Suppressor macrophage treated with lipopolysaccharide for 4 hours (primary cell): ENCODE measurements at regions not wholly inside any gene's neighbourhood (a gene's known extent, or its start where the extent isn't known, plus 50 kb on each side); places are given as distances from the start of the nearest gene placed in this dataset.

Experiments
- DNase-seq: peaks from one replicate; pipeline ENCODE4 v3.0.0-alpha.2; 2020

- no peak for DNase-seq
These were observed 368.9 kb downstream of the CDH9 start for GRCh38 chr5:26669523-26669922.

GRCh38 chr5:26669031-26669430 is 369.4 kb downstream of the CDH9 start:
- no peak for DNase-seq

- no peak for DNase-seq
These were observed 372.0 kb downstream of the CDH9 start for GRCh38 chr5:26666371-26666770.

GRCh38 chr5:26663500-26663899 is 374.9 kb downstream of the CDH9 start:
- DNase-seq, result no peak

GRCh38 chr5:26662806-26663360 is 375.5 kb downstream of the CDH9 start:
- no peak for DNase-seq

GRCh38 chr5:26660116-26660515 is 378.3 kb downstream of the CDH9 start:
- no peak for DNase-seq

- no peak for DNase-seq
These were observed 389.4 kb downstream of the CDH9 start for GRCh38 chr5:26649000-26649399.

- DNase-seq, result no peak
These were observed 390.6 kb downstream of the CDH9 start for GRCh38 chr5:26647781-26648180.

GRCh38 chr5:26645659-26646058 is 392.7 kb downstream of the CDH9 start:
- no peak for DNase-seq

GRCh38 chr5:26641492-26641891 is 396.9 kb downstream of the CDH9 start:
- DNase-seq, result no peak

- DNase-seq, result no peak
These were observed 413.3 kb downstream of the CDH9 start for GRCh38 chr5:26625099-26625498.

- DNase-seq, result no peak
These were observed 415.4 kb downstream of the CDH9 start for GRCh38 chr5:26622947-26623346.

GRCh38 chr5:26610577-26610976 is 427.8 kb downstream of the CDH9 start:
- no peak for DNase-seq

- DNase-seq, result no peak
These were observed 436.8 kb downstream of the CDH9 start for GRCh38 chr5:26601563-26601962.

GRCh38 chr5:26582350-26583045 is 455.9 kb downstream of the CDH9 start:
- no peak for DNase-seq

- DNase-seq, result no peak
These were observed 458.7 kb downstream of the CDH9 start for GRCh38 chr5:26579712-26580111.

GRCh38 chr5:26578002-26578401 is 460.4 kb downstream of the CDH9 start:
- no peak for DNase-seq

GRCh38 chr5:26572480-26572879 is 465.9 kb downstream of the CDH9 start:
- DNase-seq, result no peak

- DNase-seq, result no peak
These were observed 468.5 kb downstream of the CDH9 start for GRCh38 chr5:26569929-26570258.

- DNase-seq, result no peak
These were observed 469.0 kb downstream of the CDH9 start for GRCh38 chr5:26569241-26569928.

- DNase-seq, result no peak
These were observed 470.1 kb downstream of the CDH9 start for GRCh38 chr5:26568316-26568715.

- no peak for DNase-seq
These were observed 474.4 kb downstream of the CDH9 start for GRCh38 chr5:26563979-26564378.

GRCh38 chr5:26553079-26553478 is 485.3 kb downstream of the CDH9 start:
- no peak for DNase-seq

- DNase-seq, result no peak
These were observed 494.4 kb downstream of the CDH9 start for GRCh38 chr5:26543987-26544386.

- DNase-seq, result no peak
These were observed 500.2 kb downstream of the CDH9 start for GRCh38 chr5:26538226-26538625.
